ENCODE measurements at regions not wholly inside any gene's neighbourhood (a gene's known extent, or its start where the extent isn't known, plus 50 kb on each side); places are given as distances from the start of the nearest gene placed in this dataset.

DNA sequence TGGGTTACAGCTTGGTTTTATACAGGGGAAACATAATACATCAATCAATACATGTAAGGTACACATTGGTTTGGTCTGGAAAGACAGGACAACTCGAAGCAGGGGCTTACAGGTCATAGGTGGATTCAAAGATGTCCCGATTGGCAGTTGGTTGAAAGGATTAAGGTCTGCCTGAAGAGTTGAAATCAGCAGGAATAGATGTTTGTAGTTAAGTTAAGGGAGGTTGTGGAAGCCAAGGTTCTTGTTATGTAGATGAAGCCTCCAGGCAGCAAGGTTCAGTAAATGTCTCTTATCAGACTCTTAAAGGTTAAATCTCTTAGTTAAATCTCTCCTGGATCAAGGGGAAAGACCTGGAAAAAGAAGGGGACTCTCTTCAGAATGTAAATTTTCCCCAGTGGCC, 58.4 kb upstream of the MINAR1 start:
- H2AFZ ChIP-seq (ENCODE audit: low read length): no peak overlapping the region
- TF ChIP-seq FOXA1 (IDR thresholded peaks at IDR 0.05) (no peak), FOXA1 (CRISPR knock-in tag; IDR thresholded peaks at IDR 0.05) (no peak), PCBP2 (optimal IDR thresholded peaks at IDR 0.05; ENCODE audit: low read depth, low read length, poor library complexity, severe bottlenecking) (no peak), PRPF4 (IDR thresholded peaks at IDR 0.05; ENCODE audit: low read depth, low read length, poor library complexity, severe bottlenecking) (no peak)
- TF ChIP-seq, protein P1, sequence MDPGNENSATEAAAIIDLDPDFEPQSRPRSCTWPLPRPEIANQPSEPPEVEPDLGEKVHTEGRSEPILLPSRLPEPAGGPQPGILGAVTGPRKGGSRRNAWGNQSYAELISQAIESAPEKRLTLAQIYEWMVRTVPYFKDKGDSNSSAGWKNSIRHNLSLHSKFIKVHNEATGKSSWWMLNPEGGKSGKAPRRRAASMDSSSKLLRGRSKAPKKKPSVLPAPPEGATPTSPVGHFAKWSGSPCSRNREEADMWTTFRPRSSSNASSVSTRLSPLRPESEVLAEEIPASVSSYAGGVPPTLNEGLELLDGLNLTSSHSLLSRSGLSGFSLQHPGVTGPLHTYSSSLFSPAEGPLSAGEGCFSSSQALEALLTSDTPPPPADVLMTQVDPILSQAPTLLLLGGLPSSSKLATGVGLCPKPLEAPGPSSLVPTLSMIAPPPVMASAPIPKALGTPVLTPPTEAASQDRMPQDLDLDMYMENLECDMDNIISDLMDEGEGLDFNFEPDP (CRISPR knock-in tag; conservative IDR thresholded peaks at IDR 0.05): no peak

DNA sequence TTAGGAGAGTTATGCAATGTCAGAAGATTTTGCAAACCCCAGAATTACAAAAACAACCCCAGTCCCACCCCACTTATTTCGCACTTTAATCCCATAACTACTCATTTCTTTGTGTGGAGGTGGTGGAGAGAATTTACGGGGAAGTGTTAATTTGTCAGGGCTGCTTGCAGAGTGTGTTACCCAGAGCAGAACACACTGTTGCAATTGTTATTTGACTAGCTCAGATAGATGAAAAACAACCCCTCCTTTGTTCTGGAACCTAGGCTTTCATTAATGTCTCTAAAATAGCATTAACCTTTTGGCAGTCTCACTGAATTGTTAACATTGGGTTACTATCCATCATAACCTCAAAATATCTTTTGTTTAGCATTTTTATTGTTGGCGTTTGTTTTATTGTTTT, 55.8 kb upstream of the MINAR1 start:
- DNase-seq (ENCODE audit: low spot score) (no peak), ATAC-seq (no peak), FAIRE-seq (no peak)
- Histone ChIP-seq H3K9ac (ENCODE audit: insufficient read depth, low read depth, low read length) (no peak overlapping the region), H3K4me3 (replicated peaks in 1 of 3; ENCODE audit: insufficient read depth in 1 of 3, low read depth in 2 of 3, low read length in 3 of 3) (no peak overlapping the region), H4K20me1 (ENCODE audit: insufficient read depth, low read length) (peaks cover 3% of the 10 kb centered on the region; the same call in 1 of the 2 replicates), H3K27me3 (ENCODE audit: control insufficient read depth in 1 of 2, insufficient read depth in 2 of 2, low read length in 2 of 2) (no peaks in the 10 kb centered on the region), H3K36me3 (replicated peaks in 1 of 2; ENCODE audit: control insufficient read depth in 1 of 2, insufficient read depth in 2 of 2, low read length in 2 of 2) (no peaks in the 10 kb centered on the region), H3K4me1 (ENCODE audit: insufficient read depth, low read length) (peaks cover 5% of the 10 kb centered on the region), H3K9me3 (ENCODE audit: low read length) (no peaks in the 10 kb centered on the region), H3K4me2 (ENCODE audit: low read depth, low read length) (no peak overlapping the region), H2AFZ (ENCODE audit: low read length) (no peak overlapping the region), H3K27ac (ENCODE audit: extremely low read length, insufficient read depth, low read length) (no peak overlapping the region), H3K79me2 (ENCODE audit: insufficient read depth, low read length) (no peaks in the 10 kb centered on the region)
- intact Hi-C loops (cut with micrococcal nuclease; ENCODE audit: unreplicated experiment) (no loop called here), in situ Hi-C loops (cut with HindIII; ENCODE audit: extremely low pct_ligation_motif_present, low pct_unique_long_range_greater_than_20kb) (no loop called here)
- 63% methylated on average over 3 of the region's 3 CpGs for WGBS (ENCODE audit: low lambda C conversion rate)
- BruUV-seq (replicated peaks): no TSS peak
- ChIA-PET CTCF (ENCODE audit: low intra/inter-chr PET ratio, low total read pairs) (no interaction called here), POLR2A (no interaction called here)
- TF ChIP-seq XBP1 (CRISPR knock-in tag; IDR thresholded peaks at IDR 0.05) (no peak), ZC3H13 (CRISPR knock-in tag; IDR thresholded peaks at IDR 0.05) (no peak), ZSCAN25 (CRISPR knock-in tag; IDR thresholded peaks at IDR 0.05) (no peak), KLF16 (CRISPR knock-in tag; IDR thresholded peaks at IDR 0.05) (no peak), ZNF296 (CRISPR knock-in tag; conservative IDR thresholded peaks at IDR 0.05) (no peak), ZNF776 (CRISPR knock-in tag; IDR thresholded peaks at IDR 0.05) (no peak), ELF4 (CRISPR knock-in tag; IDR thresholded peaks at IDR 0.05; ENCODE audit: borderline replicate concordance) (no peak), ZFP41 (CRISPR knock-in tag; IDR thresholded peaks at IDR 0.05; ENCODE audit: borderline replicate concordance) (no peak)
- TF ChIP-seq, protein P2, sequence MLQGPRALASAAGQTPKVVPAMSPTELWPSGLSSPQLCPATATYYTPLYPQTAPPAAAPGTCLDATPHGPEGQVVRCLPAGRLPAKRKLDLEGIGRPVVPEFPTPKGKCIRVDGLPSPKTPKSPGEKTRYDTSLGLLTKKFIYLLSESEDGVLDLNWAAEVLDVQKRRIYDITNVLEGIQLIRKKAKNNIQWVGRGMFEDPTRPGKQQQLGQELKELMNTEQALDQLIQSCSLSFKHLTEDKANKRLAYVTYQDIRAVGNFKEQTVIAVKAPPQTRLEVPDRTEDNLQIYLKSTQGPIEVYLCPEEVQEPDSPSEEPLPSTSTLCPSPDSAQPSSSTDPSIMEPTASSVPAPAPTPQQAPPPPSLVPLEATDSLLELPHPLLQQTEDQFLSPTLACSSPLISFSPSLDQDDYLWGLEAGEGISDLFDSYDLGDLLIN (CRISPR knock-in tag; IDR thresholded peaks at IDR 0.05; ENCODE audit: borderline replicate concordance): no peak
- TF ChIP-seq, protein P3, sequence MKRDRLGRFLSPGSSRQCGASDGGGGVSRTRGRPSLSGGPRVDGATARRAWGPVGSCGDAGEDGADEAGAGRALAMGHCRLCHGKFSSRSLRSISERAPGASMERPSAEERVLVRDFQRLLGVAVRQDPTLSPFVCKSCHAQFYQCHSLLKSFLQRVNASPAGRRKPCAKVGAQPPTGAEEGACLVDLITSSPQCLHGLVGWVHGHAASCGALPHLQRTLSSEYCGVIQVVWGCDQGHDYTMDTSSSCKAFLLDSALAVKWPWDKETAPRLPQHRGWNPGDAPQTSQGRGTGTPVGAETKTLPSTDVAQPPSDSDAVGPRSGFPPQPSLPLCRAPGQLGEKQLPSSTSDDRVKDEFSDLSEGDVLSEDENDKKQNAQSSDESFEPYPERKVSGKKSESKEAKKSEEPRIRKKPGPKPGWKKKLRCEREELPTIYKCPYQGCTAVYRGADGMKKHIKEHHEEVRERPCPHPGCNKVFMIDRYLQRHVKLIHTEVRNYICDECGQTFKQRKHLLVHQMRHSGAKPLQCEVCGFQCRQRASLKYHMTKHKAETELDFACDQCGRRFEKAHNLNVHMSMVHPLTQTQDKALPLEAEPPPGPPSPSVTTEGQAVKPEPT (CRISPR knock-in tag; IDR thresholded peaks at IDR 0.05; ENCODE audit: low read depth): no peak

More for the DNA sequence above, 58.4 kb upstream of the MINAR1 start:
- H3K4me2 ChIP-seq (ENCODE audit: low read depth, low read length): no peak overlapping the region
- WGBS (ENCODE audit: low lambda C conversion rate): 16% methylated on average over 2 of the region's 2 CpGs
- intact Hi-C loops (cut with micrococcal nuclease; ENCODE audit: unreplicated experiment) (no loop called here), in situ Hi-C loops (cut with HindIII; ENCODE audit: extremely low pct_ligation_motif_present, low pct_unique_long_range_greater_than_20kb) (no loop called here)
- H3K79me2 ChIP-seq (ENCODE audit: insufficient read depth, low read length): no peaks in the 10 kb centered on the region
- no peak for DNase-seq (ENCODE audit: low spot score)
- H3K36me3 ChIP-seq (replicated peaks in 1 of 2; ENCODE audit: control insufficient read depth in 1 of 2, insufficient read depth in 2 of 2, low read length in 2 of 2): no peaks in the 10 kb centered on the region
- no peaks in the 10 kb centered on the region for H4K20me1 ChIP-seq (ENCODE audit: insufficient read depth, low read length)
- H3K4me1 ChIP-seq (ENCODE audit: insufficient read depth, low read length): no peaks in the 10 kb centered on the region
- H3K9me3 ChIP-seq (ENCODE audit: low read length): no peaks in the 10 kb centered on the region
- H3K4me3 ChIP-seq (replicated peaks in 1 of 3; ENCODE audit: insufficient read depth in 1 of 3, low read depth in 2 of 3, low read length in 3 of 3): no peak overlapping the region
- H3K9ac ChIP-seq (ENCODE audit: insufficient read depth, low read depth, low read length): no peak overlapping the region
- no peak overlapping the region for H3K27ac ChIP-seq (ENCODE audit: extremely low read length, insufficient read depth, low read length)
- ATAC-seq: no peak
- ChIA-PET CTCF (ENCODE audit: low intra/inter-chr PET ratio, low total read pairs) (no interaction called here), POLR2A (no interaction called here)
- H3K27me3 ChIP-seq (ENCODE audit: control insufficient read depth in 1 of 2, insufficient read depth in 2 of 2, low read length in 2 of 2): no peaks in the 10 kb centered on the region
- BruUV-seq (replicated peaks): no TSS peak
- FAIRE-seq: no peak
